ENCODE measurements at regions not wholly inside any gene's neighbourhood (a gene's known extent, or its start where the extent isn't known, plus 50 kb on each side); places are given as distances from the start of the nearest gene placed in this dataset.

GRCh38 chr11:80819271-80819670 lies 1378.4 kb upstream of the TENM4 start:
- TF ChIP-seq CTCF (IDR thresholded peaks at IDR 0.05; ENCODE audit: insufficient read depth, low read length) (no peak), POLR2AphosphoS5 (IDR thresholded peaks at IDR 0.05; ENCODE audit: low read depth) (no peak), SPI1 (IDR thresholded peaks at IDR 0.05; ENCODE audit: borderline replicate concordance, low read depth) (no peak)

All from HL-60 (cell line).